T47D (cell line): ENCODE measurements at regions not wholly inside any gene's neighbourhood (a gene's known extent, or its start where the extent isn't known, plus 50 kb on each side); places are given as distances from the start of the nearest gene placed in this dataset.
"Not testable (repeated sequence)": the region's sequence is repeated elsewhere in the genome, so short reads cannot be mapped to it uniquely, and the experiment has no call there.

ENCODE experiments used
- DNase-seq, 2 experiments: peaks; one replicate each; pipeline versions ENCODE4 v3.0.0 to v3.0.0-alpha.2; 2011 to 2012; ENCODE audit warnings: low read depth in 1 of 2, low spot score in 1 of 2
- JUND ChIP-seq: IDR thresholded peaks from 2 replicates; pipeline ENCODE4 v1.6.1; 2012; ENCODE audit warnings: low read depth
- in situ Hi-C: cut with HindIII; loops from 2 replicates; pipeline ENCODE4 v1.10.0; 2016; ENCODE audit warnings: low sequenced_read_pairs, low pct_unique_long_range_greater_than_20kb

DNA sequence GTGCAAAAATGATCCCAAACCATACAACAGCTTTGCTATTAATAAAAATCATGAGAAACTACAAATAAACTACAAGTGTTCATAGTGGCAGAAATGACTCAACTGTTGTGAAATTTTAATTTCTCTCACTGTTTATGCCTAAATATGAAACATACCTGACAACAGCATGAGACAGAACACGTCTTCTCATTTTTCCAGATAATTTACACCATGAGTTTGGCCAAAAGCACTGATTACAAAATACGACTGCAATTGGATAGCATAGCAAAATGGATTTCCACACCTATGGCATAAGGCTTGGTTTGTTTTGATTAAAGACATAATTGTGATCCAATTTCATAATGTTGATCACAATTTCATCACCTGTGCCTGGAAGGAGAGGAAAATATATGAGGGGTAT, 608.6 kb downstream of the GATA3 start:
- in situ Hi-C loops: no loop called here
- no peak for TF ChIP-seq JUND
- DNase-seq: no peak

- TF ChIP-seq JUND: no peak
- in situ Hi-C loops: no loop called here
- DNase-seq: no peak
Observed at GRCh38 chr10:8665322-8665721, 610.8 kb downstream of the GATA3 start.

DNA sequence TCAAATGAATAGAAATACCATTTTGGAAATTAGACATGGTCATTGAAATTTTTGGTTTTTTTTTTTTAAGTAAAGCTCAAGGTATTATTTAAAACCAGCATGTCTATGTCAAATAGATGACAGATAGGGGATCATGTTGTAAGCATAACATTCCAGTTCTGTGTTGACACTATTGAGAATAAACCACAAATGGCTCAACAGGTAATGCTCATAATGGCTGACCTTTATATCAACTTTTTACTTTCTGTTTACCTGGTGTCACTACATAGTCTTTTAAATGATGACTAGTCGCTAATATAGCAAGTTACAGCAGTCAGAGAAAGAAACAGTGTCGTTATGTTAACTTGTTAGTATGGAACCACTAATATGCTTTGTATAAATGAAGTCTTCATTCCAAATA, 616.0 kb downstream of the GATA3 start:
- peak; percentile 16 to 59 for DNase-seq
- in situ Hi-C loops: no loop called here
- no peak for TF ChIP-seq JUND

DNA sequence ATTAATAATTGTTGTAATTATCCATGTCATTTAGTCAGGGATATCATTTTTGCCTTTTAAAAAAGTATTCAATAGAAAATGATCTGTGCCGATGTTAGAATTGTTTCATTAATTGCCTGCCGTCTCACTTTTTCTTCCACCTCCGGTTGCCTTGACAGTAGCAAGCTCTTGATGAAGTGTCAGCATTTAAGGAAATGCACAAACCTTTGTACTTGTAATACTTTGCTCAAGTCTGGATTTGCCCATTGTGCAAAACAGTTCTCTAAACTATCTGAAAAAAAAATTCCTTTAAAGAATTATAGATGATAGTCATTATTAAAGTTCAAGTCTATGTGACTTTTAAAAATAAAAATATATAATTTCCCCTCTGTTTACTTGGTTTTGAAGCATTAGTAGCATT, 619.7 kb downstream of the GATA3 start:
- TF ChIP-seq JUND: no peak
- no peak for DNase-seq
- in situ Hi-C loops: no loop called here

- no peak for TF ChIP-seq JUND
- in situ Hi-C loops: no loop called here
- DNase-seq: no peak
Observed at GRCh38 chr10:8677642-8678041, 623.2 kb downstream of the GATA3 start.

- DNase-seq, in situ Hi-C loops: not testable (repeated sequence)
Observed at GRCh38 chr10:8684916-8685315, 630.4 kb downstream of the GATA3 start.

GRCh38 chr10:8688881-8689280, 634.4 kb downstream of the GATA3 start:
- DNase-seq: no peak
- in situ Hi-C loops: no loop called here
- no peak for TF ChIP-seq JUND

- no peak for TF ChIP-seq JUND
- in situ Hi-C loops: no loop called here
- DNase-seq: no peak
Observed at GRCh38 chr10:8691498-8692017, 637.1 kb downstream of the GATA3 start.

GRCh38 chr10:8693635-8694034, 639.1 kb downstream of the GATA3 start:
- DNase-seq, in situ Hi-C loops: not testable (repeated sequence)

DNA sequence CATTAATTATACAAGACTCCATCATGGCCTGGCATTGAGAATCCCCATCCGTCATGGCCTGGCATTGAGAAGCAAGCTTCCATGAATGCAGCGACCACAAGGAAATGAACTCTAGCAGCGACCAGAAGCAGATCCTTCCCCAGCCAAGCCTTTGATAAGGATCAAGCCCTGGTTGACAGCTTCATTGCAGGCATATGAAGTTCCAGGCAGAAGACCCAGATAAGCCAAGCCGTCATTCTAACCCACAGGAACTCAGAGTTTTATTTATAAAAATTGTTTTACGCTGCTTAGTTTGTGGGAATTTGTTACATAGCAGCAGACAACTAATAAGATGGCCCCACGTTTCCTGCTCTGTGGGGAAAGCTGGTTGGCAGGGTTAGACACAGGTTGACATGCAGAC, 642.3 kb downstream of the GATA3 start:
- in situ Hi-C loops: no loop called here
- DNase-seq: no peak
- no peak for TF ChIP-seq JUND

DNA sequence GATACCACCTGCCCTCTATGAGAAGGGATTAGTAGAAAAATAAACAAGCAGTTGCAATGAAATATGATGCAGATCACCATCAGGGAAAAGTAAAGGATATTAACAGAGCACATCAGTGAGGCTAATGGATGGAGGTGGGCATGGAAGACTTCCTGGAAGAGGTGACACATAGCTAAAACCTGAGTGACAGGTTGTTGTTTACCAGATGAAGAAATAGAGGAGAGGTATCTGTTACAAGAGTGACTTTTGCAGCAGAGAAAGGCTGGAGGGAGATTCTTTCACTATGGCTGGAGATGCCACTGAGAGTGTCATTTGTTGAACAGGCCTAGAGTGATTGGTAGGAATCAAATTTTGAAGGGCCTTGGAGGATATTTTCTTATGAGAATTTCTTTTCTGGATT, 646.2 kb downstream of the GATA3 start:
- DNase-seq: peak in 1 of 2 experiments; percentile 16
- in situ Hi-C loops: no loop called here
- TF ChIP-seq JUND: no peak

DNA sequence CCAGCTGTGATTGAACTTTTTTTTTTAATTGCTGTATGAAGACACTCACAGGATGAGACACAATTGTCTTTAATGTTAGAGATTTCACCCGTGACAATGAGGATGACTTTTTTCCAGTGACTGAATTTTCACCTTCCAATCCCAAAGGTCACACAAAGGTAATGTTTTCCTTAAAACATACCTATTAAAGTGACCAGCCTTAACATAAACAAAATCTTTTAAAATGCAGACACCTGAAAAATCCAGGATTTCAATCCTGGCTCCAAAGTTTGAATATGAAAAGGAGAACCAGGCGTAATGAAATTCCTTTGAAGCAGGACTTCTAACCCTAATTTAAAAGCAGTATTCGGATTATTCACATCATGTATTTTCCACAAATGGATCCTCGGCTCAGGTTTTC, 647.7 kb downstream of the GATA3 start:
- DNase-seq: no peak
- in situ Hi-C loops: no loop called here
- TF ChIP-seq JUND: no peak

DNA sequence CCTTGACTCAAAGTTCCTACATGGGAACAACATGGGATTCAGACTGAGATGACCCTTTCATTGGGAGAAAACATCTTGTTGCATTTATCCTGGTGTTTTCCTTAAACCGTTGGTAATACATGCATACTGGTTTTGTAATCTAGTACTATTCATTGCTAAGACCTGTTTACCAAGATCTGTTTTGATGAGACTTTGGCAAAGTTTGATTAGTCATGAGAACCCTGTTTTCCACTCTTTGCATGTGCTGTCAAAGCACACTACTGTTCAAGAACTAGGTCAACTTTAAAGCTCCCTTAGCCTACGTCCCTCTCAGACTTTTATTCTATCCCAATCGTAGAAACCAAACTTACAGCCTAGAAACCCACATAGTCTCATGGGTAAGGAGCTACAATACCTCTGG, 650.9 kb downstream of the GATA3 start:
- DNase-seq: no peak
- in situ Hi-C loops: no loop called here
- no peak for TF ChIP-seq JUND

GRCh38 chr10:8712656-8713055, 658.2 kb downstream of the GATA3 start:
- DNase-seq: no peak
- no peak for TF ChIP-seq JUND
- in situ Hi-C loops: no loop called here

GRCh38 chr10:8719971-8720370, 665.5 kb downstream of the GATA3 start:
- in situ Hi-C loops: no loop called here
- TF ChIP-seq JUND: no peak
- no peak for DNase-seq
